NT2/D1 (cell line): ENCODE measurements at regions not wholly inside any gene's neighbourhood (a gene's known extent, or its start where the extent isn't known, plus 50 kb on each side); places are given as distances from the start of the nearest gene placed in this dataset.

Experiments used
- YY1 ChIP-seq: IDR thresholded peaks from 2 replicates; pipeline ENCODE4 v1.6.1; 2011; ENCODE audit not compliant: insufficient read length, insufficient read depth
- ZNF274 ChIP-seq: IDR thresholded peaks from 2 replicates; pipeline ENCODE4 v1.6.1; 2011; ENCODE audit warnings: mild to moderate bottlenecking, low read depth, low read length

DNA sequence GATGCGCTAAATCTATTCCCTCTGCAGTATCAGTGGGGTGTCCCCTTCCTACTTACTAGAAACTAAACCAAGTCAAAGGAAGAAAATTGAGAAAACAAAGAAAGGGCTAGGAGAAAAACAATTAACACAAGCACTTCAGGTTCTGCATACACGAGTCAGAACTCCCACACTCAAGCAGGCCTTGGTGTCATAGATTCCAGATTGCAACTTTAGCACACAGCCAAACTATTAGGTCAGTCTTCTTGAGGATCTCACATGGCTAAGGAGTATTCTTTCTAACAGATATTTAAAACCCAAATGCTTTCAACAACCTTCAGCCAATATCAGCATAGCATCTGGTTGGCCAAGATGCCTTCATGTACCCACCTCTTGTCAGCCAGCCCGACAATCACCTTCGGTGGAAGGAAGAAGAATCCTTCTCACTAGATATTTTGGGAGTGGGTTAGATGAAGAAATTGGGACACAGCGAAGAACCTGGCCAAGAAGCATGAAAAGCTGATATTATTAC, 340.0 kb downstream of the VPS13C start:
- no peak for TF ChIP-seq YY1
- no peak for TF ChIP-seq ZNF274
